Vagina (tissue), 2 donors: ENCODE measurements at regions not wholly inside any gene's neighbourhood (a gene's known extent, or its start where the extent isn't known, plus 50 kb on each side); places are given as distances from the start of the nearest gene placed in this dataset.

Experiments
- CTCF ChIP-seq, 3 experiments: fragments of 450-650 bp in 2 of 3; fragments of 200-600 bp in 1 of 3; sonication (generic) in 1 of 3; IDR thresholded peaks; one replicate each; pipeline ENCODE4 v1.5.1; 2017 to 2019; ENCODE audit warnings: antibody characterized with exemption in 3 of 3, mild to moderate bottlenecking in 2 of 3, moderate library complexity in 2 of 3
- POLR2AphosphoS5 ChIP-seq, 2 donors: sonication (generic); formaldehyde crosslinking; IDR thresholded peaks; one replicate each; pipeline ENCODE4 v1.9.0; 2017; ENCODE audit warnings: antibody characterized with exemption in 2 of 2, mild to moderate bottlenecking in 2 of 2, low read depth in 1 of 2; ENCODE audit not compliant: insufficient read depth in 1 of 2

- TF ChIP-seq CTCF (IDR thresholded peaks at IDR 0.05) = no peak
- no peak for TF ChIP-seq POLR2AphosphoS5 (IDR thresholded peaks at IDR 0.05; ENCODE audit: insufficient read depth in 1 of 2, low read depth in 1 of 2)
These were observed 250.9 kb upstream of the PTGER4 start for GRCh38 chr5:40428815-40429214.
